SU-DHL-6 (cell line): ENCODE measurements at regions not wholly inside any gene's neighbourhood (a gene's known extent, or its start where the extent isn't known, plus 50 kb on each side); places are given as distances from the start of the nearest gene placed in this dataset.

Experiments used
- H2AFZ ChIP-seq: fragments of 200-600 bp; sonication (generic); 2 replicates; pipeline ENCODE4 v1.6.1; 2014; ENCODE audit warnings: low read depth, mild to moderate bottlenecking, moderate library complexity, mixed read lengths, antibody characterized with exemption, low read length; ENCODE audit not compliant: severe bottlenecking
- H3F3A ChIP-seq: fragments of 200-600 bp; shearing (Covaris generic); 2 replicates; pipeline ENCODE4 v1.6.0; 2016; ENCODE audit warnings: antibody characterized with exemption, mild to moderate bottlenecking; ENCODE audit not compliant: insufficient read depth
- H3K27ac ChIP-seq: fragments of 200-600 bp; sonication (generic); 2 replicates; pipeline ENCODE4 v1.5.1; 2016; ENCODE audit warnings: low read depth, mild to moderate bottlenecking, low read length, moderate library complexity, mixed read lengths
- H3K27me3 ChIP-seq: fragments of 200-600 bp; sonication (generic), shearing (Covaris generic); 2 replicates; pipeline ENCODE4 v1.6.0; 2014; ENCODE audit warnings: mild to moderate bottlenecking, low read length
- H3K36me3 ChIP-seq: fragments of 200-600 bp; sonication (generic); 2 replicates; pipeline ENCODE4 v1.6.1; 2014; ENCODE audit warnings: mild to moderate bottlenecking, low read length, mixed read lengths
- H3K4me2 ChIP-seq: fragments of 300-600, 200-600 bp; shearing (Covaris generic), sonication (generic); 2 replicates; pipeline ENCODE4 v1.6.0; 2014; ENCODE audit warnings: low read length, low read depth, mild to moderate bottlenecking; ENCODE audit not compliant: poor library complexity, severe bottlenecking
- H3K4me3 ChIP-seq: fragments of 200-600 bp; sonication (generic); 2 replicates; pipeline ENCODE4 v1.5.1; 2014; ENCODE audit warnings: antibody characterized with exemption, low read length, mild to moderate bottlenecking, mixed read lengths; ENCODE audit not compliant: insufficient read depth, poor library complexity, severe bottlenecking
- H3K79me2 ChIP-seq: fragments of 200-600 bp; sonication (generic); 2 replicates; pipeline ENCODE4 v1.6.1; 2014; ENCODE audit warnings: mild to moderate bottlenecking, low read length, moderate library complexity; ENCODE audit not compliant: insufficient read depth
- H3K9ac ChIP-seq: fragments of 200-600 bp; sonication (generic); 2 replicates; pipeline ENCODE4 v1.7.0; 2014; ENCODE audit warnings: mild to moderate bottlenecking, low read length
- H3K9me2 ChIP-seq: fragments of 200-600 bp; sonication (generic); replicated peaks from 2 replicates; pipeline ENCODE4 v1.6.1; 2014; ENCODE audit warnings: low read length; ENCODE audit not compliant: insufficient read depth
- H3K9me3 ChIP-seq: fragments of 200-600 bp; sonication (generic); 2 replicates; pipeline ENCODE4 v1.6.1; 2014; ENCODE audit warnings: low read length, mixed read lengths; ENCODE audit not compliant: insufficient read depth
- H4K20me1 ChIP-seq: fragments of 200-600 bp; sonication (generic); 2 replicates; pipeline ENCODE4 v1.6.1; 2014; ENCODE audit warnings: low read depth, mild to moderate bottlenecking, antibody characterized with exemption, low read length, moderate library complexity, mixed read lengths
- EZH2phosphoT487 ChIP-seq: fragments of 200-600 bp; sonication (generic), shearing (Covaris generic); conservative IDR thresholded peaks from 2 replicates; pipeline ENCODE4 v1.6.1; 2018; ENCODE audit warnings: mild to moderate bottlenecking, antibody characterized with exemption, low read length, moderate library complexity, mixed read lengths
- TF ChIP-seq, protein P1 (sequence below): fragments of 200-600 bp; sonication (generic); IDR thresholded peaks from one replicate; pipeline ENCODE4 v1.5.1; 2017; ENCODE audit warnings: antibody characterized with exemption, mild to moderate bottlenecking, low read length, moderate library complexity; ENCODE audit not compliant: insufficient read depth, poor library complexity, severe bottlenecking

DNA sequence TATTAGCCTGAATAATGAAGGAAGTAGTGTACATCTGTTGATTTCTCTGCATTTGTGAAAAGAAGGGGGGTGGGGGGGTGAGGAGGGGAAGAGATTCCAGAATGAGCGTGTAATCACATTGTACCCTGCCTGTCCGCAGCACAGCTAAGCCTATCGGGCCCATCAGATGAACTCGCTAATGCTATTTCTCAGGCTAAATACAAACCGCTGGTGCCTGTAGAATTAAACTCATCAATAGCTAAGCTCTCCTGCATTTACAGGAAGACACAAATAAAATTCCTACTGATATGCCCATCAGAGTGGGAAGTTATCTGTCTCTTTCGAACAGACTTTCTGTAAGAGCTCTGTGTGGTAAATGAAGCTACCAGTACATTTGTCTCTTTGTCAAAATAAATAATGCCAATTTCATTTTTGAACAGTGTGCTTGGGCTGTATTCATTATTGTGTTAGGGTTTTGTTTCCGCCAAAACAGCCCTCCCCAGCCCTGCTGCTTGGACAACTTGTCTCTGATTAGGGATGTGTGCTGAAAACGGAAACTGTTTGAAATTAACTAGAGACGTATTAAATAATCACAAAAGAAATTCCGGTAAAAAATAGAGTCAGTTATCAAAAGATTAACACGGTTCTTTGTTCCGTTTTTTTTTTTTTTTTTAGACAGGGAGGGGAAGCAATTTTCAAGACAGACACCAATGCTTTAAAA is 305.4 kb downstream of the TTLL7 start:
- Histone ChIP-seq H3K79me2 (no peaks in the 10 kb centered on the region), H3K4me3 (no peak overlapping the region), H3K36me3 (no peaks in the 10 kb centered on the region), H3F3A (no peaks in the 10 kb centered on the region), H3K27me3 (no peaks in the 10 kb centered on the region), H3K9me2 (no peaks in the 10 kb centered on the region), H3K9me3 (no peaks in the 10 kb centered on the region), H3K27ac (no peak overlapping the region), H4K20me1 (no peaks in the 10 kb centered on the region), H3K9ac (no peak overlapping the region), H2AFZ (peak overlapping the region; percentile 9), H3K4me2 (no peak overlapping the region)
- TF ChIP-seq, protein P1, sequence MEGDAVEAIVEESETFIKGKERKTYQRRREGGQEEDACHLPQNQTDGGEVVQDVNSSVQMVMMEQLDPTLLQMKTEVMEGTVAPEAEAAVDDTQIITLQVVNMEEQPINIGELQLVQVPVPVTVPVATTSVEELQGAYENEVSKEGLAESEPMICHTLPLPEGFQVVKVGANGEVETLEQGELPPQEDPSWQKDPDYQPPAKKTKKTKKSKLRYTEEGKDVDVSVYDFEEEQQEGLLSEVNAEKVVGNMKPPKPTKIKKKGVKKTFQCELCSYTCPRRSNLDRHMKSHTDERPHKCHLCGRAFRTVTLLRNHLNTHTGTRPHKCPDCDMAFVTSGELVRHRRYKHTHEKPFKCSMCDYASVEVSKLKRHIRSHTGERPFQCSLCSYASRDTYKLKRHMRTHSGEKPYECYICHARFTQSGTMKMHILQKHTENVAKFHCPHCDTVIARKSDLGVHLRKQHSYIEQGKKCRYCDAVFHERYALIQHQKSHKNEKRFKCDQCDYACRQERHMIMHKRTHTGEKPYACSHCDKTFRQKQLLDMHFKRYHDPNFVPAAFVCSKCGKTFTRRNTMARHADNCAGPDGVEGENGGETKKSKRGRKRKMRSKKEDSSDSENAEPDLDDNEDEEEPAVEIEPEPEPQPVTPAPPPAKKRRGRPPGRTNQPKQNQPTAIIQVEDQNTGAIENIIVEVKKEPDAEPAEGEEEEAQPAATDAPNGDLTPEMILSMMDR = no peak

DNA sequence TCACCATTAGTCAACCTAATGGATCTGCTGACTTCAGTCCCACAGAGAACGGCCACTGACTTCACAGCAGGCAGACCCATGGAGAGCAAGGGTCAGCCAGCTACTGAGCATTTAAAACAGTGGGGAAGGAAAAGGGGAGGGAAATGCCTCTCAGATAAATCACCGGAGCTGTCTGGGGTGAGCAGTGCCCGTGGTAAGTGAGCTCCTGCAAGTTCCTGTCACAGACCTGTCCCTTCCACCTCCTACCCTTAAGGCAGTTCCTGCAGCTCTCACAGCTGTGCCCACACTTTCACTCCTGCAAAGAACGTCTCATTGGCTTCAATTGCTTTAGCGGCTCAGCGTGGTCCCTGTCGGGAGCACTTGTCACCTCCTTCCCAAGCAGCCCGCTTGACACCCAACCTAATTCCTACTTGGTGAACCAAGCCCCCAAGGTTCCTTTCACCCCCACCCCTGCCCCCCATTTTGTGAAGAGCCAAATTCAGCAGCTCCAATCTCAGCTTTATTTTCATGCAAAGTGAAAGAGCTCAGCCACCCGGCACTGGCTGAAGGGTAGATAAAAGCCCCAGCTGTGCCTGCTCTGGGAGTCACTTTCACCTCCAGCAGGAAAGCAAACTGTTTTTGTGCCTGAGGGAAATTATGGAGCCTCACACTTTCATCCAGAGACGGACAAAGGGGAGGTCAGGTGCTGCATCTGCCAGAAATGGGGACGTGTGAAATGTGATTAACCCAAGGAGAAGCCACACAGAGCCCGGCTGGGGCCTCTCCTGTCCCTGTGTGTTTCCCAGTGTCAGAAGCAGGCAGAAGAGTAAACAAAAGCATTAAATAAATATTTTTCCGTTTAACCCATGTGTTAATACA is 306.2 kb downstream of the TTLL7 start:
- no peak overlapping the region for H3K4me3 ChIP-seq
- no peak for TF ChIP-seq EZH2phosphoT487
- TF ChIP-seq, protein P1 = no peak
- no peaks in the 10 kb centered on the region for H3K36me3 ChIP-seq
- H3K4me2 ChIP-seq = peak overlapping the region; percentile 33
- no peaks in the 10 kb centered on the region for H3K9me2 ChIP-seq
- H3K27me3 ChIP-seq = no peaks in the 10 kb centered on the region
- no peaks in the 10 kb centered on the region for H4K20me1 ChIP-seq
- no peak overlapping the region for H3K27ac ChIP-seq
- H3K79me2 ChIP-seq = no peaks in the 10 kb centered on the region
- H3K9ac ChIP-seq = no peak overlapping the region
- H3F3A ChIP-seq = no peaks in the 10 kb centered on the region
- H2AFZ ChIP-seq = peak overlapping the region; percentile 9
- no peaks in the 10 kb centered on the region for H3K9me3 ChIP-seq

DNA sequence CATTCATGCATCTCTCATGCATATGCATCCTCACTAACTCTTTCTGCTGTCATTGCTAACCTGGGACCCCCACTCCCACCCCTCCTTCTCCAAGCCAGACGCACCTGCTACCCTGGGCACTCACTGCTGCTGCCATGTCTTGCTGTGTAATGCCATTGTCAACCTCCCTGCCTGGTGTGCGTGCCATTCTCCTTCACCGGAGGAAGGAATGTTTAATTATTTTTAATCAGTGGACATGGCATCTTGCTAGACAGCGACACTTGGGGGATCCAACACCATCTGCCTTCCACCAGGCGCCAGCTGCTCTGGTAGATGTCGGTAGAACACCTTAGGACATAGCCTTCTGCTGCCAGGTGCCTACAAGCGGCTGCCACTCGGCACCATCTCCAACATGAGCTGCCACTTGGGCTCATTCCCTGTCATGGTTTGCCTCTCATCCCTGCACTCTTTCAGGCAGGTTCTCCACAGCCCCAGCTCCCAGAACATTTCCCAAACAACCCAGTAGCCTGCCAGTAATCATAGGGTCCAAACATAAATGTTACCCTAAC is 306.9 kb downstream of the TTLL7 start:
- H2AFZ ChIP-seq = no peak overlapping the region
- no peaks in the 10 kb centered on the region for H3K36me3 ChIP-seq
- H3K27ac ChIP-seq = no peak overlapping the region
- no peak overlapping the region for H3K4me2 ChIP-seq
- H4K20me1 ChIP-seq = no peaks in the 10 kb centered on the region
- no peaks in the 10 kb centered on the region for H3K79me2 ChIP-seq
- H3K9me3 ChIP-seq = no peaks in the 10 kb centered on the region
- no peaks in the 10 kb centered on the region for H3K27me3 ChIP-seq
- TF ChIP-seq EZH2phosphoT487 = no peak
- TF ChIP-seq, protein P1 = no peak
- no peak overlapping the region for H3K4me3 ChIP-seq
- H3F3A ChIP-seq = no peaks in the 10 kb centered on the region
- no peaks in the 10 kb centered on the region for H3K9me2 ChIP-seq
- H3K9ac ChIP-seq = no peak overlapping the region
